H4 (cell line): ENCODE measurements at regions not wholly inside any gene's neighbourhood (a gene's known extent, or its start where the extent isn't known, plus 50 kb on each side); places are given as distances from the start of the nearest gene placed in this dataset.
A peak's percentile ranks its signal among the peaks of the same experiment; 100 is the strongest.

Experiments
- DNase-seq: peaks from one replicate; pipeline ENCODE4 v3.0.0-alpha.2; 2015; ENCODE audit warnings: low spot score

DNA sequence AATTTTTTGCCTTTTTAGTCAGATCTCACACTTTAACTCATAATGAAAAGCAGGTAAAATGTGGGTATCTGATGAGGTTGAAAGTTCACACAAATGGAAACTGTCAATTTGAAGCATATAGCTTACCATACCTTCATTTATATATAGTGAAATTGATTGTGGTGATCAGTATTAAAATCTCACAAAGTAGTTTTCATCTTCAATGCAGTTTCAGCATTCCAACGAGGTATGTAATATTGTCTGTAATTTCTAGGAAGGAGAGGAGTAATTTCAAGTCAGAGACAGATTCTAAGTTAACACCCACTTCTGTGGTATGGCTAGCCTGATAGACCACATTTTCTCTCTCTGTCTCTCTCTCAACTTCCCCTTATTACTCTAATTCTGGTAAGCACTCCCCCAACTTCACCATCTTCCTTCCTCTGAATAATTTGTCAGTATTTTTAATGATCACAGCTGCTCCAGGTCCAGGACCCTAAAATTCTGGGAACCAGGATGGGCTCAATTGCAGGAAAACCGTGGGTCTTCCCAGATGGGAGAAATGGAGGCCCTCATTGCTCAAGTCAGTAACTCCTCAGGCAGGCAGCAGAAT, 455.7 kb downstream of the FGF9 start:
- no peak for DNase-seq

GRCh38 chr13:22127277-22128164, 456.6 kb downstream of the FGF9 start:
- DNase-seq = no peak

DNA sequence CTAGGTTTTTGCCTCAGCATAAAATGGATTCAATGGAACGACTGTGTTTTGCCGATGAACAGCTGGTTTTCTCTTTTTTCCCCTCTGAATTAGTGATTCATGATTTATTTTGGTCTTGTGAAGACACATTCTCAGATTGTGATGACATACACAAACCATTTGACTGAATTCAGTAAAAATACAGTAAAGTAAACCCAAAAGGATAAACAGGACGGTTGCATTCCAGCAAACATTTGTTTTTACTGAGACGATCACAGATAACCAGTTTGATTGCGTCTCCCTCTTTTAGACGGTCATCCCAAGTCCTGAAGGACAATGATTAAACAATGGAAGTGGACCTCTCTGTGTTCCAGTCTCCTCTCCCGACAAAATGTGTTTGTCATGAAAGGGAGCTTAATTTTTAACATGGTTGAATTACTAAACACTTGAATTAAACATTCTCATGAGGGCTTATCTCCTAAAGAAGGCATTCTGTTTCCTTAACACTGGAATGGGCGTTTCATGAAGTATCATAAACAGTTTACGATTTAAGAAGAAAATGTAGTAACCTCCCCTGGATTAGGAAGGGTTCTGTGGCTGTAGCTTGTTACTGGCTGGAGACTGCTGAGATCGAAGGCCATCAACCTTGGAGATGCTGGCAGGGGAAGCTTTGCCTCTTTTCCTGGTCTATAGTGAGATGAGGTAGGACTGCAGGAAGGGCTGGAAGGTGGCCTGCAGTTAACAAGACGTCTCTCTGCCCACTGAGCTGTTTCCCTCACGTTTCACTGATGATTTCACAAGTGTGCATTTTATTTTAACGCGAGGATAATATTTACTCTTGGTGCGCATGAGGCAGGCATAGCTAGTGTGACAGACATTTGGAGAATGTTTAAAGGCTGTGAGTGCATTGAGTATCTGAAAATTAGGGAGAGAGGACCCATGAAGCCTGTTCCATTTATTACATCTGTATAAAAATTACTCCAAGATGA, 457.9 kb downstream of the FGF9 start:
- no peak for DNase-seq

DNA sequence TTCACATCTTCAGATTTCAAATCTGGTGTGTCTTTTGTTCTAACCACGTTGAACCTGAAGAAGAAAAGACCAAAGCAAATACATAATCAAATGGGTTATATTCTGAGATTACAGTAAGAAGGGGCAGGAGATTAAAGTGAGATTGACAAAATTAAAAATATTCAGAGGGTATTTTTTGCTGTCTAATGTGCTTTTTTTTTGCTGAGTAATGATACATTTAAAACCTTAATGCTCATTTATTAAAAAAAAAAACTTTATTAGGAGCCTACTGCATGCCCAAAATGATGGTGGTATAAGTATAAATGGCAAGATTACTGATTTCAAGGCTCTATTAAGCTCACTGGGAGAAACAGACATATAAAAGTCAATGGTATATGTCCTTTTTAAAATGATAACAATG, 459.4 kb downstream of the FGF9 start:
- no peak for DNase-seq

- no peak for DNase-seq
These were observed 463.4 kb downstream of the FGF9 start for GRCh38 chr13:22134261-22134660.

DNA sequence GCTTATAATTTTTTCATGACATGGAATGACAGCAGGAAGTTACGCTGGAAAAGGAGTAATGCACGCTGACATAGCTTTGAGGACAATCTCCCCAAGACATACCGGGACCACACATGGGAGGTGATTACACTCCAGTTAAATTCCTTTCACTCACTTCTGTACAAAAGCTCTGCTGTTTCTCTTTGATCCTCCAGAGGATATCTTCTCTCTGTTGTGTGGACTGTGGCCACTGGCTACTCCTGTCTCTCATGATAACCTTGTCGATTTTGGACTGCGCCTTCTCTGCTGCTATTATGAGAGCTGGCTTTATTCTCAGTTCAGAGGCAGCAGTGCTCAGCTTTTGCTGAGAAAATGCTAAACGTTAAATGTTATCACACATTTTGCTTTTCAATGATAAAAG, 464.6 kb downstream of the FGF9 start:
- no peak for DNase-seq

DNA sequence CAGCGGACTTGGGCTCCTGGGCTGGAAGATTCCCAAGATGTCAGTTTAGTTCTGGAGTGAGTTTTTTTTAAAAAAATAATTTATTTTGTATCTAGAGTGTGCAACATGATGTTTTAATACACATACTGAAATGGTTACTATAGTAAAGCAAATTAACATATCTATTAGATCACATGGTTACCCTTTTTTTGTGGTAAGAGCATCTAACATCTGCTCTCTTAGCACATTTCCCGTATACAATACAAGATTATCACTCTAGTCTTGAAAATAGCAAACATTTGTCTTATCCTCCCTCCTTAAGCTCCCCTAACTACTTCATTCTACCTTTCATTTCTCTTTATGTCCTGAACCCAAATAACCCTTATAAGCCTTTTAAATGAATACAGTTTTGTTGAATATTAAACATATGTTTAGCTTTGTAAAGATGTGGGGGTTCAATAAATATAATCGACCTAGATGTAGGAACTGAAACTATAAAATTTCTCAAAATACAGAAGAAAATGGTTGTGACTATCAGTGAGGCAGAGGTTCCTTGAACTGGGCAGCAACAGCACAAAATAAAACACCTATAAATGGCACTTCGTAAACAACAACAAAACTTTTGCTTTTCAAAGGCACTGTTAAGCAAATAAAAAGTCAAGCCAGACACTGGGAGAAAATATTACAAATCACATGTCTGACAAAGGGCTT, 466.6 kb downstream of the FGF9 start:
- DNase-seq = no peak

DNA sequence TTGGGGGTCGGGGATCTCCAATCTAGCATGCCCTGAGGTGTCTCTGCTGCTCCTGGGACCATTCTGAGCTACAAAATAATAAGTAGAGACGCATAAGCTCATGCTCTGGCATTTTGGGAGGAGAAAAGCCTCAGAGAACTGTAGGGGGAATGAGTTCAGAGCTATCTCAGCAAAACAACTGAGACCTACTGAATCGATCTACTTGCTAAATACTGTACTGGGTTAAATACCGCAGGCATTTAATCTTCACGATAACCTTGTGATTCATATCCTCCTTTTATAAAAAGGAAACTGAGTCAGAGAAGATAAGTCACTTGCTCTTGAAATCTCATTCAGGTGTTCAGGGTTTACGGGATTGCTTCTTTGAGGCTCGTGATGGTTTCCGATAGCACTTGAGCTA, 468.1 kb downstream of the FGF9 start:
- no peak for DNase-seq

DNA sequence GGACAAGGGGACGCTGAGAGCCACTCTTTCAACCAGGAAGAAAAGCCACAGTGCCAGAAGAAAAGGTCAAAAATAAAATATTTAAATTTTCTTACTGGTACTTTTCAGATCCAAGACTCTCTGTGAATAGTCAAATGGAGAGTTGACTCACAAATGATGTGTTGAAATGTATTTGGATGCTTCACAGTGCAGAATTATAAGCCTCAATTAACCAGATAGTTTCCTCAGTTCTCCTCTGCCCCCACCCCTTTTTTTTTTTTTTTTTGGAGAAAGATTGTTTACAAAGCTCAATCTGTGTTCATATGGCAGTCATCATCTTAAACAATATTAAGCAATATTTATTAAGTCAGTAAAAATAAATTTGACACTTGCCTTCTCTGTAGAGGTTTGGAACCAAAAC, 470.8 kb downstream of the FGF9 start:
- no peak for DNase-seq

- DNase-seq = no peak
These were observed 472.8 kb downstream of the FGF9 start for GRCh38 chr13:22143671-22144070.

DNA sequence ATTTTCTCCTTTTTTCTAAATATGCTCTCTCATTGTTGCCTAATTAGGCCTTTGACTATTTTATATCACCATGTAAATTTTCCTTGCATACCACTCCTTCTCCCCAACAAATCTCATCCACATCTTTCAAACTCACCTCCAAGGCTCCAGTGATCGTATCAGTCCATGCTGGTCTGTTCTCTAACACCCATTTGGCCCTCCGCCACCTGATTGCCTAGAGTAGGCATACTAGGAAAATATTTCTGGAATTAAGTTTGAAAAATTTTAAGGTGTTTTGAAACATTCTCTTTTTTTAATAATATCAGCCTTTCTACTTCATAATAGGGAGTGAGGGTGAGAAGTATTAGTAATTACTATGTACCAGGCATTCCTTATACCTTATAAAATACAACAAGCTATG, 473.9 kb downstream of the FGF9 start:
- no peak for DNase-seq

GRCh38 chr13:22148187-22148586, 477.3 kb downstream of the FGF9 start:
- no peak for DNase-seq

DNA sequence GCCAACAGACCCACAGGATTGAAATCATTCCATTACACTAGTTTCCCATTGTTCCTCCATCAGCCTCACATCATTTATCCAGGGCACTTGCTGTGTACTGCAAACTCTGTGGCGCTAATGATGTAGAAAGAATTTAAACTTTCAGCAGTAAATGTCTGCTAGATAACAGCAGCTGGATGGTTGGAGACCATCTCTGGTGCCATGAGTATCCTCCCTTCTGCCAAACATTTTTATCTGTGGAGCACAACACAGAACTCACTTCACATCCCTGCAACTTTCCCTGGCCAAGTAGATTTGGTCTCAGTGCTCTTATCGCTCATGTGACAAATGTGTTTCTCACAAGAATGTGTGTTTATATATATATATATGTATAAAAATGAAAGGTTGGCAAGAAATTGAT, 481.9 kb downstream of the FGF9 start:
- no peak for DNase-seq

- DNase-seq = no peak
These were observed 483.2 kb downstream of the FGF9 start for GRCh38 chr13:22154041-22154440.

DNA sequence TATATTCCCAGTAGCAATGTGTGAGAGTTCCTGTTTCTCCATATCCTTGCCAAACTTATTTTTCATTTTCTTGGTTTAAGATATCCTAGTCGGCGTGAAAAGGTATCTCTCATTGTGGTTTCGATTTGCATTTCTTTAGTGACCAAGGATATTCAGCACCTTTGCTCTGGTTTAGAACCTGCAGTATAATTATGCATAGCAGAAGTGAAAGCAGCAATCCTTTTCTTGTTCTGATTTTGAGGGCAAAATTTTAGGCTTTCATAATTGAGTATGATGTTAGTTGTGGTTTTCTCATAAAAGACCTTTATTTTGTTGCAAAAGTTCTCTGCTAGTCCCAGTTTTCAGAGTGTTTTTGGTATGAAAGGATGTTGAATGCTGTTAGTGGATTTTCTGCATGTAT, 491.0 kb downstream of the FGF9 start:
- DNase-seq = no peak

DNA sequence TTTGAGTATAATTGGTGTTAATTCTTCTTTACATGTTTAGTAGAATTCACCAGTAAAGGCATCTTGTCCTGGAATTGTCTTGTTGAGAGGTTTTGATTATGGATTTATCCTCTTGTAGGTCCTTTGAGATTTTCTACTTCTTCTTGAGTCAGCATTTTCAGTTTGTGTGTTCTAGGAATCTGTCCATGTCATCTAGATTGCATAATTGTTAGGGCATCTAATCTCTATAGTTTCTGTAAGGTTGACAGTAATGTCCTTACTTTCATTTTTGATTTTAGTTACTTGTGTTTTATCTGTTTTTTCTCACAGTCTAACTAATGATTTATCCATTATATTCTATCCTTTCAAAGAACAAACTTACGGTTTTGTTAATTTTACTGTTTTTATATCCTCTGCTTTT, 492.0 kb downstream of the FGF9 start:
- no peak for DNase-seq

DNA sequence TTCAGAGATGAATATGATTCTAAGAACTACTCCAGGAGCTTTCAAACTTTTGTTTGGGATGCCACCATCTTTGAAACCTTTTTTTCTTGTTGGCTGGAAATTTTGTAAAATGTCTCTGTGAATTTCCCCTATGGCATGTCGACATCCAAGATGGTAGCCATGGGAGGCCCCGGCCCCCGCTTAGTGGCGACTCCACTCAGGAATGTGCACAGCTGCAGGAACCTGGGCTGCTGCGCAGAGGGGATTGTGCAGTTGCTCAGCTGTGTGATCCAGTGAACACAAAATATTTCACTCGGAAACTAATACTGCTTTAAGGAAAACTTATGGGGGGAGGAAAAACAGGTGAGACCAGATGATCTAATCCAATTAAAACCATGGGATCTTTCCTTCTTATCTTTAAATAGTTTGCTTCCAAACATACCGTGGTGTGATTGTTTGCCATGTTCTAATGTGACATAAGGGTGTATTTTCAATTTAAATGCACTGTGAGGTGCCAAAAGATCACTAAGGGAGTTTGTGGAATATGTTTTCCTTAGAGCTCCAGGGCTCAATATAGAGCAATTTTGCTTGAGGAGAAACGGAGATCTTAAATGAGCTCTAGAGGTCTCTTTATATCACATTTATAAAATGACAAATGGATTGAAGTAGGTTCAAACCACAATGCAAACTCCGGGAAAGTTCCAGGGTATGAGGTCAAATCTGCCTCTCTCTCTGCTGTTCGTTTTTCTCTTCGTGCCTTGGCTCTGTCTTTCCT, 497.7 kb downstream of the FGF9 start:
- no peak for DNase-seq

DNA sequence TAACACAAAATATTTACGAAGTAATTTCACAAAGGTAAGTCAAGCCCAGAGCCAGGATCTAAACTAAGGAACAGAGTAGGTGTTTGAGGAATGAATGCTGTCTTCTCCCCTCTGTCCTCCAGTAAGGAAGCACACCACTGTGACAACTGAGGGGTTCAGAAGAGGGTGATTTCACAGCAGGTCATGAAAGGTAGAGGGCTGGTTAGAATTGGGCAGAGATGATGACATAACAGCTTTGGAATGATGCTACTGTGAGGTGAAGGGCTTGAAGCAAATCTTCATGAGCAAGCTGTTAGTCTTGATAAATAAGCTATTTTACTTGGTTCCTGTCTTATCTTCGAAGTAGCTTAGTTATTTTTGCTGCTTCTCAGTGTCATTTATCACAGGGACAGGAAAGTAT, 498.6 kb downstream of the FGF9 start:
- no peak for DNase-seq

DNA sequence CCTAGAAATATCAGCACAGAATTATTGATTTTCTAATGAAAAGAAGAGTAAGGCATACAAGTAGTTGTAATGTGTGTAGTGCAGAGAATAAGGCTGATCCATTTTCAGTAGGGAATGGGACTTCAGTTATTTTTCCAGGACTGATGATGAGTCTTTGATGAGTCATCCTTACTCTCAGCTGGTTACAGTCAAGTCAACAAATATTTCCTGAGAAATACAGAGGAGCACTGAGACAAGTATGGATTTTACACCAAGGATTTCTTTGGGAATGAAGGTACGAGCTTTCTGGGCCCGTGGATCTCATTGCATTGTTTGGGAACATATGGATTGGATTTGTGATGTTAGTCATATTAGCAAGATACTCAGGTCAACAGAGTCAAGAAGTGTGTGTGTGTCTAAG, 502.7 kb downstream of the FGF9 start:
- peak; percentile 14 for DNase-seq

GRCh38 chr13:22175241-22175640, 504.4 kb downstream of the FGF9 start:
- no peak for DNase-seq

DNA sequence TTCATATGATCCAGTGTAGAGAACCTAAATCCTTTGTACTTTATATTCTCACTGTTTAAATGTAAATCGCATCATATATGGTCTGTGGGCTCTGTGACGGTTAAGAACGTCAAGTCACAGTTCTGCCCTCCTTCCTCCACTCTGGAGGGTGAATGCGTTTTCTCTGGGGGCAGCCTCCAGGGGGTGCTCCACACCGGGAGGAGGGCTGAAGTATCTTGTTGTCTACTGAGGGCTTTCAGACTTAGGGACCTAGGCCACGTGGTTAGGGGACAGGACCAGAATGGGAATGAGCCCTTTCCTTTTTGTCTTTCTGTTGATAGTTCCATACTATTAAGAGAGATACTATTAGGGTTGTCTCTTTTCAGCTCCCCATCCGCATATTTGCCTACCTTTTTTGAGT, 504.9 kb downstream of the FGF9 start:
- no peak for DNase-seq
